Liver (tissue), 3 donors: ENCODE measurements at regions not wholly inside any gene's neighbourhood (a gene's known extent, or its start where the extent isn't known, plus 50 kb on each side); places are given as distances from the start of the nearest gene placed in this dataset.

Source experiments
- CTCF ChIP-seq: fragments of 150-350 bp; IDR thresholded peaks from 2 replicates; pipeline ENCODE4 v1.5.1; 2017; ENCODE audit warnings: improper control_type of control experiment, low read depth, low read length; ENCODE audit not compliant: missing input control
- FOXA1 ChIP-seq: IDR thresholded peaks from 2 replicates; pipeline ENCODE4 v1.6.1; 2016; ENCODE audit warnings: antibody characterized with exemption
- JUND ChIP-seq, 2 donors: IDR thresholded peaks; 2 replicates each; pipeline ENCODE4 v1.6.1; 2016; ENCODE audit warnings: antibody characterized with exemption in 2 of 2
- MAX ChIP-seq: IDR thresholded peaks from 2 replicates; pipeline ENCODE4 v1.6.1; 2016; ENCODE audit warnings: antibody characterized with exemption
- RAD21 ChIP-seq, 2 donors: IDR thresholded peaks; 2 replicates each; pipeline ENCODE4 v1.6.1; 2016; ENCODE audit warnings: antibody characterized with exemption in 2 of 2, mild to moderate bottlenecking in 2 of 2
- REST ChIP-seq: IDR thresholded peaks from 2 replicates; pipeline ENCODE4 v1.6.1; 2016; ENCODE audit warnings: antibody characterized with exemption, mild to moderate bottlenecking
- TAF1 ChIP-seq: conservative IDR thresholded peaks from 2 replicates; pipeline ENCODE4 v1.6.1; 2016; ENCODE audit warnings: antibody characterized with exemption, mild to moderate bottlenecking
- YY1 ChIP-seq: IDR thresholded peaks from 2 replicates; pipeline ENCODE4 v1.6.1; 2016; ENCODE audit warnings: antibody characterized with exemption, mild to moderate bottlenecking
- TF ChIP-seq, protein P1 (sequence below): IDR thresholded peaks from 2 replicates; pipeline ENCODE4 v1.6.1; 2016; ENCODE audit warnings: antibody characterized with exemption
- donor health status: healthy.
- donor health status: healthy.

DNA sequence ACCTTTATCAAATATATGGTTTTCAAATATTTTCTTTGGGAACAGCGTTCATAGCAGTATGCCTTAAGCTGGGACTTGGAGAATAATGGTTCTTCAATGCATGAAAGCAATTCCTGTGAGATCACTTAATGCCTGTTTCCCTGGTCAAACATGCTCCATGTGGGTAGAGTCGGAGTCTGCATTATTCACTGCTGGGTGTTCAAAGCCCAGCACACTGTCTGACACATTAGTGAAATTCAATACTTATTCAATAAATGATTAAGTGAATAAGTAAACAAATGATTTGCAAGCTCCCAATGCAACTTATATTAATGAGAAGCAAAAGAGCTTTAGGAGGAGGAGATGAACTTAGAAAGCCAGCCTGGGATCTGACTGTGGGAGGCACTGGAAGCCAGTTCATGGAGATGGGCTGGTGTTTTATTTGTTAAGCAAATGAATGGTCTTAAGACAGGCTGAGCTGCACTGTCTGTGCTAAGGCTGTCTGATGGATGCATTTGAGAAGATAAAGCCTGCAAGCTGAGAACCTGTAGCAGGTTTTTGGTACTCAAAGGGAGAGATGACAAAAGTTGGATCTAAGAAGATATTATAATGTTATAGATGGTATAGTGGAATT is 490.8 kb downstream of the MCTP2 start:
- TF ChIP-seq TAF1 (no peak), CTCF (no peak), FOXA1 (no peak), YY1 (no peak), MAX (no peak), JUND (IDR thresholded peaks at IDR 0.05) (no peak), REST (no peak), RAD21 (IDR thresholded peaks at IDR 0.05) (no peak)
- TF ChIP-seq, protein P1, sequence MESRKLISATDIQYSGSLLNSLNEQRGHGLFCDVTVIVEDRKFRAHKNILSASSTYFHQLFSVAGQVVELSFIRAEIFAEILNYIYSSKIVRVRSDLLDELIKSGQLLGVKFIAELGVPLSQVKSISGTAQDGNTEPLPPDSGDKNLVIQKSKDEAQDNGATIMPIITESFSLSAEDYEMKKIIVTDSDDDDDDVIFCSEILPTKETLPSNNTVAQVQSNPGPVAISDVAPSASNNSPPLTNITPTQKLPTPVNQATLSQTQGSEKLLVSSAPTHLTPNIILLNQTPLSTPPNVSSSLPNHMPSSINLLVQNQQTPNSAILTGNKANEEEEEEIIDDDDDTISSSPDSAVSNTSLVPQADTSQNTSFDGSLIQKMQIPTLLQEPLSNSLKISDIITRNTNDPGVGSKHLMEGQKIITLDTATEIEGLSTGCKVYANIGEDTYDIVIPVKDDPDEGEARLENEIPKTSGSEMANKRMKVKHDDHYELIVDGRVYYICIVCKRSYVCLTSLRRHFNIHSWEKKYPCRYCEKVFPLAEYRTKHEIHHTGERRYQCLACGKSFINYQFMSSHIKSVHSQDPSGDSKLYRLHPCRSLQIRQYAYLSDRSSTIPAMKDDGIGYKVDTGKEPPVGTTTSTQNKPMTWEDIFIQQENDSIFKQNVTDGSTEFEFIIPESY, result no peak
